ENCODE measurements at regions not wholly inside any gene's neighbourhood (a gene's known extent, or its start where the extent isn't known, plus 50 kb on each side); places are given as distances from the start of the nearest gene placed in this dataset.

GRCh38 chr17:15108992-15109391 is 156.1 kb downstream of the PMP22 start:
- peaks cover 40% of the 10 kb centered on the region for H3K4me1 Mint-ChIP-seq
- DNase-seq: no peak
- H3K36me3 Mint-ChIP-seq (ENCODE audit: low read depth): no peaks in the 10 kb centered on the region
- H3K27ac Mint-ChIP-seq: no peak overlapping the region
- no peak for TF ChIP-seq CTCF (IDR thresholded peaks at IDR 0.05)
- H3K4me3 Mint-ChIP-seq: no peak overlapping the region
- peaks cover 9% of the 10 kb centered on the region for H3K9me3 Mint-ChIP-seq
- H3K27me3 Mint-ChIP-seq (ENCODE audit: low read depth, poor library complexity): no peaks in the 10 kb centered on the region

GRCh38 chr17:15106540-15106939 is 158.6 kb downstream of the PMP22 start:
- H3K27ac Mint-ChIP-seq: peak overlapping the region; percentile 9
- H3K4me3 Mint-ChIP-seq: no peak overlapping the region
- DNase-seq: no peak
- no peak for TF ChIP-seq CTCF (IDR thresholded peaks at IDR 0.05)
- peaks cover 17% of the 10 kb centered on the region for H3K4me1 Mint-ChIP-seq
- H3K27me3 Mint-ChIP-seq (ENCODE audit: low read depth, poor library complexity): no peaks in the 10 kb centered on the region
- H3K9me3 Mint-ChIP-seq: peaks cover 9% of the 10 kb centered on the region
- H3K36me3 Mint-ChIP-seq (ENCODE audit: low read depth): no peaks in the 10 kb centered on the region

GRCh38 chr17:15103785-15104184 is 161.3 kb downstream of the PMP22 start:
- H3K4me1 Mint-ChIP-seq: peaks cover 7% of the 10 kb centered on the region
- peaks cover 2% of the 10 kb centered on the region for H3K27me3 Mint-ChIP-seq (ENCODE audit: low read depth, poor library complexity)
- no peaks in the 10 kb centered on the region for H3K36me3 Mint-ChIP-seq (ENCODE audit: low read depth)
- no peak overlapping the region for H3K4me3 Mint-ChIP-seq
- no peak for DNase-seq
- no peak overlapping the region for H3K27ac Mint-ChIP-seq
- H3K9me3 Mint-ChIP-seq: peaks cover 9% of the 10 kb centered on the region
- TF ChIP-seq CTCF (IDR thresholded peaks at IDR 0.05): no peak

- H3K36me3 Mint-ChIP-seq (ENCODE audit: low read depth): no peaks in the 10 kb centered on the region
- no peaks in the 10 kb centered on the region for H3K4me1 Mint-ChIP-seq
- peaks cover 9% of the 10 kb centered on the region for H3K9me3 Mint-ChIP-seq
- TF ChIP-seq CTCF (IDR thresholded peaks at IDR 0.05): no peak
- no peak for DNase-seq
- H3K4me3 Mint-ChIP-seq: no peak overlapping the region
- H3K27me3 Mint-ChIP-seq (ENCODE audit: low read depth, poor library complexity): peaks cover 2% of the 10 kb centered on the region
- H3K27ac Mint-ChIP-seq: no peak overlapping the region
These were observed 164.0 kb downstream of the PMP22 start for GRCh38 chr17:15101175-15101574.

- H3K9me3 Mint-ChIP-seq: peaks cover 4% of the 10 kb centered on the region
- DNase-seq: no peak
- no peak overlapping the region for H3K27ac Mint-ChIP-seq
- no peak for TF ChIP-seq CTCF (IDR thresholded peaks at IDR 0.05)
- peaks cover 2% of the 10 kb centered on the region for H3K27me3 Mint-ChIP-seq (ENCODE audit: low read depth, poor library complexity)
- no peaks in the 10 kb centered on the region for H3K36me3 Mint-ChIP-seq (ENCODE audit: low read depth)
- no peak overlapping the region for H3K4me3 Mint-ChIP-seq
- no peaks in the 10 kb centered on the region for H3K4me1 Mint-ChIP-seq
These were observed 168.6 kb downstream of the PMP22 start for GRCh38 chr17:15096511-15096910.

- no peak overlapping the region for H3K27ac Mint-ChIP-seq
- H3K4me1 Mint-ChIP-seq: no peaks in the 10 kb centered on the region
- H3K36me3 Mint-ChIP-seq (ENCODE audit: low read depth): no peaks in the 10 kb centered on the region
- no peak for DNase-seq
- peaks cover 2% of the 10 kb centered on the region for H3K27me3 Mint-ChIP-seq (ENCODE audit: low read depth, poor library complexity)
- H3K9me3 Mint-ChIP-seq: peaks cover 4% of the 10 kb centered on the region
- no peak for TF ChIP-seq CTCF (IDR thresholded peaks at IDR 0.05)
- no peak overlapping the region for H3K4me3 Mint-ChIP-seq
These were observed 169.2 kb downstream of the PMP22 start for GRCh38 chr17:15095935-15096334.

Data from nephron progenitor cell (in vitro differentiated cells).